ENCODE measurements at regions not wholly inside any gene's neighbourhood (a gene's known extent, or its start where the extent isn't known, plus 50 kb on each side); places are given as distances from the start of the nearest gene placed in this dataset.

DNA sequence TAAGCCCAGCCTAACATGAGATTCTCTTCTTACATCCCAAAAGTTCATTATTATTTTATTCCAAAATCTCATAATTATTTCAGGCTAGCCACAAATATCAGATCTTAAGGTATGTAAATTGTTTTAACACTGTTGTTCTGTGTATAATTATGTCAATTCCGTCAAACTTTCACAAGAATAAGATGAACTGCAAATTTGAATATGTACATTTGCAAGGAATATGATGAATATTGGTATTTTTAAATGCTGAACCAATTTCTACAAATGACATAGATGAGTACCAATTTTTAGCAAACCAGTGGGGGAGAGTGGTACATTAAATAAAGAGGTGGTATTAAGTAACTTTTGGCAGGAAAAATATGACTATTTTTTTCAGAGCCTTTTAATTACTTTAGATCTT is 282.3 kb upstream of the MAD2L1 start:
- TF ChIP-seq CTCF (IDR thresholded peaks at IDR 0.05; ENCODE audit: insufficient read depth, low read length, severe bottlenecking) = no peak
- no peak for FAIRE-seq
- no peaks in the 10 kb centered on the region for H3K27me3 ChIP-seq (ENCODE audit: control insufficient read depth, insufficient read depth, low read length)
- no peak overlapping the region for H3K4me3 ChIP-seq (ENCODE audit: low read depth, low read length)
- no peaks in the 10 kb centered on the region for H3K36me3 ChIP-seq (ENCODE audit: control insufficient read depth, insufficient read depth, low read length)
- DNase-seq (ENCODE audit: low read depth) = no peak

GRCh38 chr4:120348521-120348920 is 281.9 kb upstream of the MAD2L1 start:
- FAIRE-seq = no peak

DNA sequence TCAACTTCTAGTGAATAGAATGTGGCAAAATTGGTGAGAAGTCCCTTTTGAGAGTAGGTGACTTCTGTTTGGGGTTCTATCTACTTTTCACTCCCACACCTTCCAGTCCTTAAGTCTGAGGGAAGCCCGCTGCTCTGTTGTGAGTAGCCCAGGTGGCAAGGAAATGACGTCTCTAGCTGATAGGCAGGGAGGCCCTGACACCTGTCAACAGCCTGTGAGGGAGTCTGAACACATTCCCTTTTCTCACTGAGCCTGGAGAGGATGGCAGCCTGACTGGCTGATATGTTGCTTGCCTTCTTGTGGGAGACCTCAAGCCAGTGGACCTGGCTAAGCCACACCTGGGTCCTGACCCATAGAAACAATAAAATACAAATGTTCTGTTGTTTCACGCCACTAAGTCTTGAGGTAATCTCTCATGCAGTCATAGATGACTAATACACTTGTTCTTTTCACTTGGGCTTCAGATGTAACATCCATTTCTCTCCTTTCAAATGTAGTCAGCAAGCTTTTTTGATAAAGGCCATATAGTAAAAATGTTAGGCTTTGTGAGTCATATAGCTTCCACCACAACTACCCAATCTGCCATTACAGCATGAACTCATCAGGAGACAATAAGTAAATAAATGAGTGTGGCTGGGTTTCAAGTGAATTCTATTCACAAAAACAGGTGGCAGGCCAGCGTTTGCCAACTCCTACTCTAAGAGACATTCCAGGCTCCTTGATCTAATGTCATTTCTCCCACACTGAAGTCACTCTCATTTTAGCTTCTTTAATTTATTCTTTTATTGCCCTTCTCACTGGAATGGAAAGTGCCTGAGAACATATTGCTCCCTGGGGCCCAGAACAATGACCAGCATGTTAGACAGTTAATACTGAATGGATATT is 265.1 kb upstream of the MAD2L1 start:
- DNase-seq (ENCODE audit: low read depth) = peak; percentile 17

More at GRCh38 chr4:120348521-120348920, 281.9 kb upstream of the MAD2L1 start:
- Histone ChIP-seq H3K27me3 (ENCODE audit: control insufficient read depth, insufficient read depth, low read length) (no peaks in the 10 kb centered on the region), H3K36me3 (ENCODE audit: control insufficient read depth, insufficient read depth, low read length) (no peaks in the 10 kb centered on the region), H3K4me3 (ENCODE audit: low read depth, low read length) (no peak overlapping the region)
- no peak for DNase-seq (ENCODE audit: low read depth)
- no peak for TF ChIP-seq CTCF (IDR thresholded peaks at IDR 0.05; ENCODE audit: insufficient read depth, low read length, severe bottlenecking)

GRCh38 chr4:120329386-120329785 is 262.7 kb upstream of the MAD2L1 start:
- FAIRE-seq (no peak), DNase-seq (ENCODE audit: low read depth) (no peak)
- H3K27me3 ChIP-seq (ENCODE audit: control insufficient read depth, insufficient read depth, low read length) = no peaks in the 10 kb centered on the region
- TF ChIP-seq CTCF (IDR thresholded peaks at IDR 0.05; ENCODE audit: insufficient read depth, low read length, severe bottlenecking) = no peak
- no peaks in the 10 kb centered on the region for H3K36me3 ChIP-seq (ENCODE audit: control insufficient read depth, insufficient read depth, low read length)
- no peak overlapping the region for H3K4me3 ChIP-seq (ENCODE audit: low read depth, low read length)

More for the DNA sequence above, 265.1 kb upstream of the MAD2L1 start:
- no peak for TF ChIP-seq CTCF (IDR thresholded peaks at IDR 0.05; ENCODE audit: insufficient read depth, low read length, severe bottlenecking)
- peak; percentile 60 for FAIRE-seq
- no peaks in the 10 kb centered on the region for H3K27me3 ChIP-seq (ENCODE audit: control insufficient read depth, insufficient read depth, low read length)
- H3K36me3 ChIP-seq (ENCODE audit: control insufficient read depth, insufficient read depth, low read length) = no peaks in the 10 kb centered on the region
- no peak overlapping the region for H3K4me3 ChIP-seq (ENCODE audit: low read depth, low read length)

GRCh38 chr4:120327276-120327675 is 260.6 kb upstream of the MAD2L1 start:
- H3K27me3 ChIP-seq (ENCODE audit: control insufficient read depth, insufficient read depth, low read length) = no peaks in the 10 kb centered on the region
- no peak for TF ChIP-seq CTCF (IDR thresholded peaks at IDR 0.05; ENCODE audit: insufficient read depth, low read length, severe bottlenecking)
- no peak for FAIRE-seq
- H3K36me3 ChIP-seq (ENCODE audit: control insufficient read depth, insufficient read depth, low read length) = no peaks in the 10 kb centered on the region
- H3K4me3 ChIP-seq (ENCODE audit: low read depth, low read length) = no peak overlapping the region
- DNase-seq (ENCODE audit: low read depth) = no peak
